ENCODE measurements at regions not wholly inside any gene's neighbourhood (a gene's known extent, or its start where the extent isn't known, plus 50 kb on each side); places are given as distances from the start of the nearest gene placed in this dataset.

DNA sequence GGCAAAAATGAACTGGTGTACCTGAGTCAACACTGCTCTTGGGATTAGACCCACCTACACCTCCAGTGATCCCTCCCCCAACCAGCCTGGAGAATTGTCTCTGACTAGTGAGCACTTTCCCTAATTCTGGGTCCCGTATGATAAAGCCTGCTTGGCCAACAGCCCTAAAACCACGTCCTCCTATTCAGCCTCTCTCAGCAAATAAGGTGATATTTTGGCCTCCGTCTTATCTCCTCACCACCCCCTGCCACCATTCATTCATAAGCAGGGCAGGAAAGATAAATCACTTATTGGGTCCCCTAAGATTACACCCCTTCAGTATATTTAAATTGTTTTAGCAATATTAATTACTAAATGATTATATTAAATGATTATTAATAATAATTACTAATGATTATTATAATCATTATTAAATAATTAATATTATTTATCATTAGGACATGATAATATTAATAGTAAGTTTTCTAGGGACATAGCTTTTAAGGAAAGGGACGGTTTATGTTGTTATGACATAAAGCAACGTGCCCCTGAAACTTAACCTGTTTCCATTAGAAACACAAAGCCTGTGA lies 108.0 kb downstream of the DUSP10 start:
- TF ChIP-seq, protein P1, sequence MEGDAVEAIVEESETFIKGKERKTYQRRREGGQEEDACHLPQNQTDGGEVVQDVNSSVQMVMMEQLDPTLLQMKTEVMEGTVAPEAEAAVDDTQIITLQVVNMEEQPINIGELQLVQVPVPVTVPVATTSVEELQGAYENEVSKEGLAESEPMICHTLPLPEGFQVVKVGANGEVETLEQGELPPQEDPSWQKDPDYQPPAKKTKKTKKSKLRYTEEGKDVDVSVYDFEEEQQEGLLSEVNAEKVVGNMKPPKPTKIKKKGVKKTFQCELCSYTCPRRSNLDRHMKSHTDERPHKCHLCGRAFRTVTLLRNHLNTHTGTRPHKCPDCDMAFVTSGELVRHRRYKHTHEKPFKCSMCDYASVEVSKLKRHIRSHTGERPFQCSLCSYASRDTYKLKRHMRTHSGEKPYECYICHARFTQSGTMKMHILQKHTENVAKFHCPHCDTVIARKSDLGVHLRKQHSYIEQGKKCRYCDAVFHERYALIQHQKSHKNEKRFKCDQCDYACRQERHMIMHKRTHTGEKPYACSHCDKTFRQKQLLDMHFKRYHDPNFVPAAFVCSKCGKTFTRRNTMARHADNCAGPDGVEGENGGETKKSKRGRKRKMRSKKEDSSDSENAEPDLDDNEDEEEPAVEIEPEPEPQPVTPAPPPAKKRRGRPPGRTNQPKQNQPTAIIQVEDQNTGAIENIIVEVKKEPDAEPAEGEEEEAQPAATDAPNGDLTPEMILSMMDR (IDR thresholded peaks at IDR 0.05) = no peak
- TF ChIP-seq POLR2A (IDR thresholded peaks at IDR 0.05) = no peak

All from testis (tissue), 2 donors.